ENCODE measurements at regions not wholly inside any gene's neighbourhood (a gene's known extent, or its start where the extent isn't known, plus 50 kb on each side); places are given as distances from the start of the nearest gene placed in this dataset.

- no peak for TF ChIP-seq CTCF (IDR thresholded peaks at IDR 0.05; ENCODE audit: insufficient read depth, missing control alignments)
- FAIRE-seq (no peak), DNase-seq (ENCODE audit: insufficient read length, low spot score) (no peak)
Measured at GRCh38 chr22:48588151-48588877, 1239.4 kb downstream of the BRD1 start.

- DNase-seq (ENCODE audit: insufficient read length, low spot score): no peak
- TF ChIP-seq CTCF (IDR thresholded peaks at IDR 0.05; ENCODE audit: insufficient read depth, missing control alignments): no peak
- FAIRE-seq: no peak
Measured at GRCh38 chr22:48587236-48587865, 1240.3 kb downstream of the BRD1 start.

GRCh38 chr22:48586799-48587185, 1240.9 kb downstream of the BRD1 start:
- TF ChIP-seq CTCF (IDR thresholded peaks at IDR 0.05; ENCODE audit: insufficient read depth, missing control alignments): no peak
- FAIRE-seq: no peak
- no peak for DNase-seq (ENCODE audit: insufficient read length, low spot score)

- DNase-seq (ENCODE audit: insufficient read length, low spot score) (no peak), FAIRE-seq (no peak)
- TF ChIP-seq CTCF (IDR thresholded peaks at IDR 0.05; ENCODE audit: insufficient read depth, missing control alignments): no peak
Measured at GRCh38 chr22:48585916-48586798, 1241.5 kb downstream of the BRD1 start.

- no peak for TF ChIP-seq CTCF (IDR thresholded peaks at IDR 0.05; ENCODE audit: insufficient read depth, missing control alignments)
- DNase-seq (ENCODE audit: insufficient read length, low spot score) (no peak), FAIRE-seq (no peak)
Measured at GRCh38 chr22:48584170-48584569, 1243.5 kb downstream of the BRD1 start.

- FAIRE-seq: no peak
- no peak for DNase-seq (ENCODE audit: insufficient read length, low spot score)
- TF ChIP-seq CTCF (IDR thresholded peaks at IDR 0.05; ENCODE audit: insufficient read depth, missing control alignments): no peak
Measured at GRCh38 chr22:48581796-48582469, 1245.7 kb downstream of the BRD1 start.

Data from D721Med (cell line).